ENCODE measurements at regions not wholly inside any gene's neighbourhood (a gene's known extent, or its start where the extent isn't known, plus 50 kb on each side); places are given as distances from the start of the nearest gene placed in this dataset.

DNA sequence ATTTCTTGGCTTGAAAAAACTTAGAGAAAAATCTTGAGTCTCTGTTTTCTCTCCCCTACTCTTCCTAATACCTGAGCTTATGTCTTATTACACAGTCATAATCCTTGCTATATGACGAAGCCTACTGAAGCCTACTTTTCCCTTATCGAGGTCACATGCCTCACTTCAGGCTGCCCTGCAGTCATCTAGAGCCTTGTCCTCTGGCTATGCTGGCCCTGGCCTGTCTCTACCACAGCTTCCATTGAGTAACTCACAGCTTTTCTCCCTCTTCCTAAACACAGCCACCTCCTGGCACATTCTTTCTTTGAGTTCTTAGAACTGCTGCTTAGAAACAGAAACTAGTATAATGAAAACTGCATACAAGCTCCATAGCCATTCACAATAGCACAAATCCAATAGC is 1698.3 kb downstream of the STIM2 start:
- intact Hi-C loops (cut with micrococcal nuclease), result no loop called here

DNA sequence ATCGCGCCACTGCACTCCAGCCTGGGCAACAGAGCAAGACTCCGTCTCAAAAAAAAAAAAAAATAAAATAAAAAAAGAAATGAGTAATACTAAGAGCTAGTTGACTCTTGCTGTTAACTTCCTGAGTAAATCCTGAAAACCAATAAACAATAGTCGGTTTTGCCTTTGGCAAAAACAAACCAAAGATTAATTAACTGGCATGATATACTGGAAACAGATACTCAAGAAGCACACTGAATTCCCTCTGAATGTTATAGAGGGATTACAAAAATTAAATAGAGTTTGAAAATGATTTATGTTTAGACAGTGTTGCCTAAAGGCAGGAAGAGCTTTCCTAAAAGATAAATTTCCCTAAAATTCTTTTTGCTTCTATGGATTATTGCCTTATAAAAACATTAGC is 1702.3 kb downstream of the STIM2 start:
- intact Hi-C loops (cut with micrococcal nuclease), result no loop called here

DNA sequence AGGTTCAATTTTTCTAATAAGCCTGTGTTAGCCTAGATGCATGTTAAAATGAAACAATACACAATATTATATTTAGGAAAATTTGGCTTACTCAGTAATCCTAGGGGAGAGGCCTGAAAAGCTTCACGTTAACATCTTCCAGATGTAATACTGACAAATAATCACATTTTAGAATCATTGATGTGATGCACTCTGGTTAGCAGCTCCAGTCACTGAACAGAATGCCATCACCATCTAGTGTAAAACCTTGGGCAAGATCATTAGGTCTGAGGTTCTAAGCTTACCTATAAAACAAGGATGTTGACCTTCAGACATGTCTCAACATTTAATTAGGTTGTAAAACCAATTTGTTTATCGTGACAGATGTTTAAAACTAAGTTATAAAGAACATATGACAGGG is 1704.8 kb downstream of the STIM2 start:
- intact Hi-C loops (cut with micrococcal nuclease), result no loop called here

DNA sequence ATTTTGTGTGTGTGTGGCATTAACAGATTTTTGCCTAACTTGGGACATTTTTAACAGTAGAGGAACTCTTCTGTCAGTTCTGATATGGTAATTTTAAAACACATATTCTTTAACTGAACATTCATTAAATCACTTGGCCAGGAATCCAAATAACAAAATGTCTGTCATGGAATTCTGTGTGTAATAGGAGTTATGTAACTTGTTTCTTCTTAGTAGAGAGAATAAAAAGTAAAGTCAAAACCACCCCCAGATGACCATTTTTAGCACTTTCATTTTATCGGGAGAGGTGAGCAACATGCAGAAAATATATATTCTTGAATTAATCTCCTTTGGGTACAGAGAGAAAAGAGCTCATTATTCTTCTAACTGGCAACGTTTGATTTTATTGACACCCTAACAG is 1740.3 kb downstream of the STIM2 start:
- intact Hi-C loops (cut with micrococcal nuclease), result no loop called here

DNA sequence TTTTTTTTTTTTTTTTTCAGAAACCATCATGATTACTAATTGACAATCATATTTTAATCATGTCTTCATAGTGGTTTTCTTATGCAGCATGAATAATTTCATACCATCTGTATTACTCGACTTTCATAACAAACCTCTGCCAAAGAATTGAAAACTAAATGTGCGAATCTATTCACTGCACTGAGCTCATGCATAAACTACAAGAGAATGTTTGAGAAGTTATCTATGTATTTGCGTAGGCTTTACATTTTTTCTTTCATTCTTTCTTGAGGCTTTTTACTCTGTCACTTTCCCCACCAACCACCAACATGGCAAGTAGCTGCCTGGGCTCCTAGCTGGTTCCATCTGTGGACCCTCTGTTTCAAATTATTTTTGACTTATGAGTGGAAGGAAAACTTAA is 1761.0 kb downstream of the STIM2 start:
- intact Hi-C loops (cut with micrococcal nuclease), result no loop called here

DNA sequence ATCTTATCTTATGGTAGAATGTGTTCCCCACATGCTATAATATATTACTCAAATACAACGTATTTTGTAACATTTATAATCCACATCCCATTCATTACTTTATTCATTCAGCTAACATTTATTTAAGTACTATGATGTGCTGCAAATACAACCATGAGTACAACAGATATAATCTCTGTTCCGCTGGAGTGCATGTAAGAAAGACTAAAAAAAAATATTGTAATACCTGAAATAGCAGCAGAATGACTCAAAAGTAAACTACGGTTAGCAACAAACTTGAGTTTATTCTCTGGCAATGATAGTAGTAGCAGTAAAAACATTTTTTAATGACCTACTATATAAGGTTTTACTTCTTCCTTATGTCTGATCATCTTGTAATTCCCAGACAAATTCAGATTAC is 1776.3 kb downstream of the STIM2 start:
- intact Hi-C loops (cut with micrococcal nuclease), result no loop called here

DNA sequence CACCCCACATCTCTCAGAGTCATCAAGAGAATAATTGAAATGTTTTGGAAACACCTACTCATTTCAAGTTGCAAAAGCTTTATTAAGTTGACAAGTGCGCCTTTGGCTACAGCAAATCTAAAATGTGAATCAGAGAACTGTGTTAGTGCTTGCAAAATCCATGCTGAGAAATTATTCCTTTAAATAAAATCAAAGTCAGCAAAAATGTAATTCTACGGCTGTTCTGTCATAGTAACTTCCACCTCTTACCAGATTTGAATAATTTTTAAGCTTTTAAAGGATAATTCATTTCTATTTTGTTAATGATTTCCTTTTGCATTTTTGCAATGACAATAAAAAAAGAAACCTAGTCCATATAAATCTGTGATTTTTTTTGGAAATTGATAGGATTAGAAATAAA is 1779.1 kb downstream of the STIM2 start:
- intact Hi-C loops (cut with micrococcal nuclease), result no loop called here

DNA sequence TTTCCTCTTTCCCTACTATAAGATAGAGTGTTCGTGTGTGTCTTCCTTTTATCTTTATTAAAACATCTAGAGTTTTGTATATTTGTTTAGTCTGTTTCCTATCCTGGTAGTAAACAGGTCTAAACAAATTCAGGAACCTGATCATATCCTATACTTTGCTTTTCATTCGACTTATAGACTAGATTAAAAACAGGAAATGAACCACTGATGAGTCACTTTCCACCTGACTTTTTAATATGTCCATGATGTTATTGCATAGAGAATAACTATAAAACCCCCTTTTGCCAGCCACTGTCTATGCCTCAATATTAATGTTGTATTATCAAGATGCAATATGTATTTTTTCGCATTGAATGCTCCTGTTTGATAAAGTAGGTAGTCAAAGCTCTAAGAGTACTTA is 1794.0 kb downstream of the STIM2 start:
- intact Hi-C loops (cut with micrococcal nuclease), result no loop called here

DNA sequence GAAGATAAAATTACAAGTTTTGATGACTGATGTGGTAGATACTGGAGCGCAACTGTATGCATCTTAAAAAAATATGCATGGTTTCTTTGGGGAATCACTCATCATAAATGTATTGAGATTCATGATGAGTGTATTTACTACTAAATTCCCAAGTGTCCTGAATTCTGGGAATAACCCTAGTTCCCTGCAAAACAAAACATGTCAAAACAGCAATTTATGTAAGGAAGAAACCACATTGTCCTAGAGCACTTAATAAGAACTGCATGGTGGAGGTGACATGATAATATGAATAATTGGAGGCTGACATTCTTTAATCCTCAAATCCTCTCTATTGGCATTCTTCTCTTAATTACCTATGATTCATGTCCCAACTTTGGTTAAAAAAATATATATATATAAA is 1804.7 kb downstream of the STIM2 start:
- intact Hi-C loops (cut with micrococcal nuclease), result no loop called here

DNA sequence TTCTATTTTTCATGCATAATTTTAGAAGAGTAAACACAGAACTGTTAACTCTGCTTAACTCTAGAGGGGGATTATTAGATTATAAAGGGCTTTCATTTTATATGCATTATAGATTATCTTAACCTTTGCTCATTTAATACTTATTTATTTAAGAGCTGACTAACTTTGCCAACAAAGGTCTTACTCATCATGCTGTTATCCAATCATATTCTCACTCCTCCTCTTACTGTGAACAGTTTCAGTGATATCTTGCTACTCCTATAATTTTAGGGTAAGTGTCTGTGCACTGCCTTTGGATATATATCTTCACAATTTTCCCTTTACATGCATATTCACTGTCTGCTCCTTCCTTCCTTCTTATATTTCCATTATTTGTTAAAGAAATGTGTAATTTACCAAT is 1814.9 kb downstream of the STIM2 start:
- intact Hi-C loops (cut with micrococcal nuclease), result no loop called here

DNA sequence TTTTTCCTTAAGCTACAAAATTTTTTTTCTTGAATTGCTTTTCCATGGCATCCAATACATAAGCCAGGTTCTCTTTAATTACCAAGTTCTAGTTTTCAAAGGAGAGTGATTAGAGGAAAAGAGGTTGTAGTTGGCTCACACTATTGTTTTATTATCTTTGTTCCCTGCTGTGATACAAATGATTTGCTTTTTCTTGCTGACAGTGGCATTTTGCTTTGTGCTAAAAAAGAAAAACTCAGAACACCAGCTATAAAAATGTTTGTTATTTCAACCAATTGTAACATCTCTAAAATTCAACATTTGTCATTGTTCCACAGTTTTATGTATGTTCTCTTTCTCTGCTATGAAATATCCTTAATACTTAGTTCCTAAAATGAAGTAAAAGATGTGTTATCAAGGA is 1817.2 kb downstream of the STIM2 start:
- intact Hi-C loops (cut with micrococcal nuclease), result no loop called here

DNA sequence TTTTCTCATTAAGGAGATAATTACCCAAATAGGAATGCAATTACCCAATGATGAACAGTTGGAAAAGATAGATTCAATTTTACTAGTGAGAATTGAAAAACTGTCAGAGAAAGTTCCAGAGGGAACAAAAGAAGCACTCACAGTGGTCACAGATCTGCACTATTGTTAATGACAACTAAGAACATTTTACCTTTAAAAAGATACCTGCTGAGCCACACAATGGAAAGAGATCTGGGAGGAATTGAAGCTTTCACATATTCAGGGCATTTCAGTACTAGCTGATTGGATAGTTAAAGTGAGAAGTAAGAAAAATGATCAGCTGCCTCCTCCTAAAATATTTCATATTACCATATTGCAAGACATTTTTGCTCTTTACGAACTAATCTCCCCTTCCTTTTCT is 1822.2 kb downstream of the STIM2 start:
- intact Hi-C loops (cut with micrococcal nuclease), result no loop called here

DNA sequence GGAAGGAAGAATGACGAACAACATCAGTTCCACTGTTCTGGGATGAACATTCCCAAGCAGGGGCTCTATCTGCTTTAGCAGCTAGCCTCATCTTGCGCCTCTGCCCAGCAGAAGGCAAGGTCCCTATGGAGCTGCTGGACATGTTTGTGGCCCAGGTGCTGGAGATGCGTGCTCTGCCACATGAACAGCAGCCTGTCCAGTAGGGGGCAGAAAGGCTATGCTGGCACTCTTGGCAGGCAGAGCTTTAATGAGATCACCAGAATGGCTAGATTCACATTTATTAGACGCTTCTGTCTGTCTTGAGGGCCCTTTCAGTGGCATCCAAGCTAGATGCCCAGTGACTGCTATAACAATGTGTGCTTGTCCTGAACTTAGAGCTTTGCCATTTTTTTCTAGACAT is 1826.0 kb downstream of the STIM2 start:
- intact Hi-C loops (cut with micrococcal nuclease), result no loop called here

DNA sequence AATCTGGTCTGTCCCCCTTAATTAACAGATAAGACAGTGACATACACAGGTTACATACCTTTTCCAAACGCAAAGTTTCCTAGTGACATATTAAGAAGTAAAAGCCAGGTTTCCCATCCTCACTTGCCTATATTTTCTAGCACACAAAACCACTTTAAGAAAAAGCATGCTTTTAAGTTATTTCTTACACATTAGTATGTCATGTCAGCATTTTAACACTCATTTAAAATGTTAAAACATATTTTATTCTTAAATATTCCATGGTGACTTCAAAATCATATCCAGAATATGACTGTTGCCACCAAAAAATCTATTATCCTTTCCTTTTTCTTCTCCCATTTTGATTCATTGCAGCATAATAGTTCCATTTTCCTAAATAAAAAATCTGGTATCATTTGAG is 1830.2 kb downstream of the STIM2 start:
- intact Hi-C loops (cut with micrococcal nuclease), result no loop called here

DNA sequence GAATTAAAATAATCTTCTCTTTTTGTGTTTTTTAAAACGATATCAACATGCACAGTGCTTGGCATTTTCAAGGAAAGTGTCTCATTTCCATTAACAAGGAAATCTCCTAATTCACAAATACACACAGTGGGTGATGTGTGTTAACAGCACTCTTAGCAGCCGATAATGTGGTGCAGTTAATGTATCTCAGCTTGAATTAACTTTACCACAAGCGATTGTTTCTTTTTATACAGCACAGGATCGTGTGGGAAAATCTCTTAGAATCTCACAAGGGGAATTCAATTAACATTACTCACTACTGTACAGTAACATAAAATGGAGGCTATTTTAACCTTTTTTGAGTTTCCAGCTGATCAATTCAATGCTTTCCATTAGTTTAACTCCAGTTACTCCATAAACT is 1841.9 kb downstream of the STIM2 start:
- intact Hi-C loops (cut with micrococcal nuclease), result no loop called here

DNA sequence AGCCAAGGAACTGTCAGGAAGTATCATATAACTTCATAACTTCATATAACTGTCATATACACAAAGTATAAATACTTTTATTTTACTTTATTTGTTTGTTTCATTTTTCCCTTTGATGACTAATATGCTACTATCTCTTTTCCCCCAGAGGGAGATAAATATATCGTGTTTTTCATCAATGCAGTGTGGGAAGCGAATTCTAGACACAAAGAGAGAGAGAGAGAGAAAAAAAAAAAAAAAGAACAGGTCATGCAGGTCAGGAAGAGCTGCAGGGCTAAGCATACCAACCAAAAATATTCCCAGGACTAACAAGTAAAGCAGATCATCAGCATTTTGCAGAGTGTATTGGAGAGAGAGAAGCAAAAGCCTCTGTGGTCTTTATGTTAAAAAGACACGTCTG is 1849.2 kb downstream of the STIM2 start:
- intact Hi-C loops (cut with micrococcal nuclease), result no loop called here

DNA sequence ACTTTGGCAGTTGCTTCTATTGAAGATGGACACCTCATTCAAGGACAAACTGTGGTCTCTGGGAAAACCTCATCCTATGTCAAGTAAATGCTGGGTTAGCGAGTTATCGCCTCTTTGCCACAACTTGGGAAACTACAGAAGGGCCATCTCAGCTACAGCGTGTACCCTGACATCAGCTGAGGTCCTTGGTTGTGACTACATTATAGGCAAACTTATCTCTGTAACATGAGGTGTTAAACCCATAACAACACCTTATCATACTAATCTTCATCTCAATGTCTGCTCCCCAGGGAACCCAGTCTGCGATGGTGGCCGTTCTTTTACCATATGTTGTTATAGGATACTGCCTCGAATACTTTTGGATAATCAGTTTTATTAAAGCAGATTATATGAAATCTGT is 1862.7 kb downstream of the STIM2 start:
- intact Hi-C loops (cut with micrococcal nuclease), result no loop called here

DNA sequence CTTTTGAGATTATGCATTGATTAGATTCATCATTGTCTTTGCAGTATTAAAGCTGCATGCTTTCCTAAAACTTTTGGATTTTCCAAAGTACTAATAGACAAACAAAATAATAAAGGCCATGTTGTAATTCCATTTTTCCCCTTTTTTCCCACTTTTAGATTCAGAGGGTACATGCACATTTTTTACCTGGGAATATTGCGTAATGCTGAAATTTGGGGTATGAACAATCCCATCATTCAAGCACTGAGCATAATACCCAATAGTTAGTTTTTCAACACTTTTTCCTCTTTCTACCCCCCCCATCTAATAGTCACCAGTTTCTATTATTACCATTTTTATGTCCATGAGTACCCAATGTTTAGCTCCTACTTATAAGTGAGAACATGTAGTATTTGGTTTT is 1863.6 kb downstream of the STIM2 start:
- intact Hi-C loops (cut with micrococcal nuclease), result no loop called here

DNA sequence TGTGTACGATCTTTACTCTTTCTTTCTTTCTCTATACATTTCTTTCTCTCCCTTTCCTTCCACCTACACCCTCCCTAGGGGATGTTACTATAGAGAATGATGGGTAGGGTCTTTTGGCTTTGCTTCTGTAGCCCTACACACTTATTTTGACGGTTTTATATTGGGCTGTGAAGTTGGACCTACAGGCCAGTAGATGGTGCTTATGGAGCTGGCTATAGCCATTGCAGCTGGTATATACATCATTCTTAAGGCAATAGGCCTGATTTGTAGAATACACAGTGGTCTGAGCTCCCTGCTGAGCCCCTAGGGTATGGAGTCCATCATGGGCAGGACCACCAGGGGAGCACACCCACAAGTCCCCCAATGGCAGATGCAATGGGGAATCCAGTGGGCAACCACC is 1869.7 kb downstream of the STIM2 start:
- intact Hi-C loops (cut with micrococcal nuclease), result no loop called here

DNA sequence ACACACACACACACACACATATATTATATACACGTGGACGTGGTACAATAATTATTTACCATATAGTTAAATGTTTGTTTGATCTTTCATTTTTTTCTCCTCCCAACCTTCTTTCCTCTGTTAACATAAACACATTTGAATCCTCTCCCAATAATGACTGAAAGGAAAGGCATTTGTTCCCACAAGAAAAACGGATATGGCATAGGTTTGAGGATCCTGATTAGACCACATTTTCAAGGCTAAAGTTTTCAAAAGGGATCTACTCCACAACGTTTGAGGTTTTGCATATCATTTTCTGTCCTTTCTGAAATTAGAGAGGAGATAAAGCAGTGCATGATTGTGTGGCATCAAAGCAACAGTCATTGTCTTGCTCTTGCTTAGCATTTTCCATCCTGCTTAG is 1883.4 kb downstream of the STIM2 start:
- intact Hi-C loops (cut with micrococcal nuclease), result no loop called here

DNA sequence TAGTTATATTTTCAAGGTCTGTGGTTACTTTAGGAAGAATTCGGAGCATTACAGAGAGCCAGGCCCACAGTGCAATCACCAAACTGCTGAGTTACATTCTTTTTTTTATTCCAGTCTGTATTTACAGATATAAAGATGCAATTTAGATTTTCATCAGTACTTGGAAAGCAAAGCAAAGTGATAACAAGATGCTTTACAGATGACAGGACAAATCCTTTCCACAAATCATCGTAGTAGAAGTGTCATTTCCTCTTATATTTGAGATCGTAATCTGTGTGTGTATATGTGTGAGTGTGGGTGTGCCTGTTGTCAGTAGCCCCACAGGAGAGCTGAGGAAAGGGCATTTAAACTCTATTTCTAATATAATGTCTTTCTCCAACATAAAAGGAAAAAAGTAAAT is 1893.7 kb downstream of the STIM2 start:
- intact Hi-C loops (cut with micrococcal nuclease), result no loop called here

DNA sequence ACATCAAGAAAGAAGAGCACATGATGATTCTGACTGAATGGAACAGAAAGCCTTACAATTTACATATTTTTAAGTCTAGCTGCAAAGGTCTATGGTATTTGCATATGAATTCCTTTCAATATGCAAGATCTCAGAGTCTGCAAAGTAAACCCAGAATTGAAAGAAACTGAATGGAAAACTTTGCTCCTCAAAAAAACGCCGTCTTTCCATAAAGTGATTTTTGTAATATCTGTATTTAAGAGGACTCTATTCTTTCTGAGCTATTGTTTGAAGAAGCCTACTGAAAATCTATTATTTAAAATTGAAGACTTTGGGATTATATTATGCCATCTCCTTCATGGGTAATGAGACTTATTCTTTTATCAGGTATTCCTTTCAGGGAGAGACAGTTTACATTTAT is 1894.4 kb downstream of the STIM2 start:
- intact Hi-C loops (cut with micrococcal nuclease), result no loop called here

DNA sequence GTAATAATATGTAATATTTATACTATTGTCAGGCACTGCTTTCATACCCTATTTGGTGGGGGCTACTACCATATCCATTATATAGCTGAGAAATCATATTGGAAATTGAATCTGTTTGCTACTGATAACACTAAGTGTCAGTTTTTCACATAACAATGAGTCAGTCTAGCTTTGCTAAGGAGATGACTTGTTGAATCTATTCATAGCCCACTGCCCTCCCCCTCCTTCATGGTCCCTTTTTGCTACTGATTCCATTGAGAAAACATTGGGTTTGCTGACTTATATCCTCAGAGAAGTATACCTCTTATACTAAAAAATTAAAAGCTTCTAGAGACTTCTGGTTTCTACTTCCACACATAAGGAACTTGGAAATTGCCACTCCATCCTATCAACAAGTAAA is 1898.4 kb downstream of the STIM2 start:
- intact Hi-C loops (cut with micrococcal nuclease), result no loop called here

DNA sequence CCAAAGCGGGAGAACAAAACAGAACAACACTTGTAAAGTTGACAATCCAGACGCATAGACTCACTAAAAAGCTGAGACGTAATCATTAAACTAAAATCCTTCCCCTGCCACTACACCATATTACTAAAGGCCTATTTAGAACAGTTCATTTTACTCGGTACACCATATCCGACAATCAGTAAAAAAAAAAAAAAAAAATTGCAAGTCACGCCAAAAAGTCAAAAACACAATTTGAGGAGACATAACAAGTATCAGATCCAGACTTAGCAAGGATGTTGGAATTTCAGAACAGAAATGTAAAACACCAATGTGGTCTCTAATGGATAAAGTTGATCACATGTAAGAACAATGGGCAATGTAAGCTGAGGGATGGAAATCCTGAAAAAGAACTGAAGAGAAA is 1899.4 kb downstream of the STIM2 start:
- intact Hi-C loops (cut with micrococcal nuclease), result no loop called here

DNA sequence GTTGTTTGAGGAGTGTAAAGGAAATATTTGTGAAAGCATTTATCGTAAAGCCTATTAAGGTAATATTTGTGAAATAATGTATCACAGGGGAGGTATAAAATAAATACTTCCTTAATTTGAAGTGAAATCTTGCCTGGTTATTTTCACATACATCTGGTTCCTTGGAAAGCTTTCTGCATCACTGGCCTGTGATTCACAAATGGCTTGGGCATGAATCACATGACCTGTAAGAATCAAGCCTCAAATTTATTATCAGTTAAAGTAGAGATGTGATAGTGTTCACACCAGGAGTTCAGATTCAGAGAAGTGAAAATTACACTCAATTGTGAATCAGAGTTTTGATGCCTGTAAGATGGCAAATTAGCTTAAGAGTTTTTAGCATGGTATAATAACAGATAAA is 1911.4 kb downstream of the STIM2 start:
- intact Hi-C loops (cut with micrococcal nuclease), result no loop called here

Measured in T-helper 1 cell treated with Interleukin-12 subunit alpha and Interleukin-12 subunit beta and Interleukin-4 antibody, amounts not matched to agents 30 ng/mL and 1 ng/mL, for 36 hours (primary cell).